ENCODE measurements at regions not wholly inside any gene's neighbourhood (a gene's known extent, or its start where the extent isn't known, plus 50 kb on each side); places are given as distances from the start of the nearest gene placed in this dataset.

GRCh38 chr7:12133865-12134264 lies 77.2 kb upstream of the TMEM106B start:
- peaks cover 3 to 5% (median 4%) of the 10 kb centered on the region in 3 donors for H3K27me3 Mint-ChIP-seq (ENCODE audit: low read depth in 3 of 3)
- DNase-seq, result no peak
- no peak overlapping the region for H3K4me3 Mint-ChIP-seq
- no peak overlapping the region for H3K27ac Mint-ChIP-seq
- peaks cover 11 to 18% of the 10 kb centered on the region in 2 donors for H3K4me1 Mint-ChIP-seq
- no peaks in the 10 kb centered on the region for H3K36me3 Mint-ChIP-seq
- peaks cover 0 to 8% (median 0%) of the 10 kb centered on the region in 6 donors for H3K9me3 Mint-ChIP-seq

DNA sequence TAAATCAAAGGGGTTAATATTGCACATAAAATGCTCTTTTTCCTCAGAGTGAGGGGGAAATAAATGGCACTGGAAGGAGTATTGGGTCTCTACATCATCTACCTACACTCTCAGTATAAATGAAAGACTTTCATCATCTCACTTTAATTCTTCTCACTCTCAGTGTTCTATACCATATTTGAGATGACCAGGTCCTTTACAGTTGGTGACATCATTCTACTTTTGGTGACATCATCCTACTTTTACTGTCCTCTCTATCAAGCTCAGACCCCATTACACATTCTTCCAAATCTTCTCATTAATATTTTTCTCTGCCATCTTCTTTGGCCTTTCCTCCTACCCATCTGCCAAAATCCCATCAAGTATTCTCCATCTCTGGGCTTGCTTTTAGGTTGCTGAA lies 74.6 kb upstream of the TMEM106B start:
- Mint-ChIP-seq H3K4me1 (peaks cover 2 to 7% of the 10 kb centered on the region in 2 donors), H3K36me3 (no peaks in the 10 kb centered on the region), H3K4me3 (no peak overlapping the region), H3K27me3 (ENCODE audit: low read depth in 3 of 3) (peaks cover 3 to 8% (median 5%) of the 10 kb centered on the region in 3 donors), H3K27ac (no peak overlapping the region), H3K9me3 (peaks cover 0 to 8% (median under 1%) of the 10 kb centered on the region in 6 donors)
- DNase-seq, result no peak

DNA sequence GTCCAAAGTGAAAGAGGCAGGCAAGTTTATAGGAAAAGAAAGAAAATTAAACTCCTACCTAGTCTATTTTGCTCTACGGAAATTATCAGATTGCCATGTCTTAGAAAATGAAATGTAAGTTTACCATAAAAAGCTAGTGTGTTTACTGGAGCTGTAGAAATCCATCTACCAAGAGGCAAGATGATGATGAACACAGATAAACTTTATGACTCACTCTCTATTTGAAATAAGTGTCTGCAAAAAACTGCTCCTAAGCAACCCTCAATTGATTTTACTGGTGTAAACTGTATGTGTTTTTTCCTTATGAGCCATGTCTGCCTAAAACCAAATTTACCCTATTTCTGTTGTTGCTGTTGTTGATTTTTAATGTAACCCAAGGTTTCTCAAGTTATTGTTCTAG lies 73.8 kb upstream of the TMEM106B start:
- H3K27ac Mint-ChIP-seq, result no peak overlapping the region
- no peaks in the 10 kb centered on the region for H3K36me3 Mint-ChIP-seq
- no peaks in the 10 kb centered on the region for H3K4me1 Mint-ChIP-seq
- H3K27me3 Mint-ChIP-seq (ENCODE audit: low read depth in 3 of 3), result peaks cover 6 to 8% (median 8%) of the 10 kb centered on the region in 3 donors
- no peak for DNase-seq
- peaks cover 0 to 9% (median 1%) of the 10 kb centered on the region in 6 donors for H3K9me3 Mint-ChIP-seq
- no peak overlapping the region for H3K4me3 Mint-ChIP-seq

- Mint-ChIP-seq H3K36me3 (no peaks in the 10 kb centered on the region), H3K27ac (no peak overlapping the region), H3K4me3 (no peak overlapping the region), H3K4me1 (no peaks in the 10 kb centered on the region), H3K27me3 (ENCODE audit: low read depth in 3 of 3) (peaks cover 6 to 11% (median 8%) of the 10 kb centered on the region in 3 donors), H3K9me3 (peaks cover 0 to 9% (median 2%) of the 10 kb centered on the region in 6 donors)
- no peak for DNase-seq
These were observed 72.7 kb upstream of the TMEM106B start for GRCh38 chr7:12138421-12138820.

DNA sequence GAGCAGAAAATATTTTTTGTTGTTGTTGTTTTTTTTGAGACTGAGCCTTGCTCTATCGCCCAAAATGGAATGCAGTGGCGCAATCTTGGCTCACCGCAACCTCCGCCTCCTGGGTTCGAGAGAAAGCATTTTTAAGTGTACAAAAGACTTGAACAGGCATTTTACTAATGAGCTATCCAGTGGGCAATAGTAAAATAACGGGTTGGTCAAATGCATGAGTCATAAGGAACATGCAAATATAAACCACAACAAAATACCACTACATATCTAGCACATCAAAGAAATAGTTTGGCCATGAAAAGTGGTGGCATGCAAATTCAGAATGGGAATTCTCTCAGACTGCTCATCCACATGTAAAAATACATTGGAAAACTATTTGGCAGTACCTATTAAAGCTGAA lies 71.7 kb upstream of the TMEM106B start:
- DNase-seq, result no peak
- no peak overlapping the region for H3K4me3 Mint-ChIP-seq
- H3K27ac Mint-ChIP-seq, result no peak overlapping the region
- H3K4me1 Mint-ChIP-seq, result no peaks in the 10 kb centered on the region
- H3K36me3 Mint-ChIP-seq, result no peaks in the 10 kb centered on the region
- H3K9me3 Mint-ChIP-seq, result peaks cover 0 to 13% (median 3%) of the 10 kb centered on the region in 6 donors
- H3K27me3 Mint-ChIP-seq (ENCODE audit: low read depth in 3 of 3), result peaks cover 6 to 11% (median 8%) of the 10 kb centered on the region in 3 donors

GRCh38 chr7:12146813-12147212 lies 64.3 kb upstream of the TMEM106B start:
- Mint-ChIP-seq H3K4me3 (no peak overlapping the region), H3K27ac (no peak overlapping the region), H3K27me3 (ENCODE audit: low read depth in 3 of 3) (peaks cover 0 to 5% (median 2%) of the 10 kb centered on the region in 3 donors), H3K4me1 (no peaks in the 10 kb centered on the region), H3K36me3 (no peaks in the 10 kb centered on the region), H3K9me3 (peaks cover 0 to 9% (median 2%) of the 10 kb centered on the region in 6 donors)
- no peak for DNase-seq

GRCh38 chr7:12152196-12152918 lies 58.7 kb upstream of the TMEM106B start:
- Mint-ChIP-seq H3K27ac (no peak overlapping the region), H3K27me3 (ENCODE audit: low read depth in 3 of 3) (peaks cover 0 to 11% (median 2%) of the 10 kb centered on the region in 3 donors), H3K4me3 (no peak overlapping the region), H3K4me1 (no peaks in the 10 kb centered on the region), H3K36me3 (no peaks in the 10 kb centered on the region), H3K9me3 (no peaks in the 10 kb centered on the region)
- no peak for DNase-seq

GRCh38 chr7:12154119-12154518 lies 57.0 kb upstream of the TMEM106B start:
- Mint-ChIP-seq H3K4me1 (no peaks in the 10 kb centered on the region), H3K27me3 (ENCODE audit: low read depth in 3 of 3) (peaks cover 0 to 12% (median 3%) of the 10 kb centered on the region in 3 donors), H3K36me3 (no peaks in the 10 kb centered on the region), H3K9me3 (no peaks in the 10 kb centered on the region), H3K27ac (no peak overlapping the region), H3K4me3 (no peak overlapping the region)
- DNase-seq, result no peak

DNA sequence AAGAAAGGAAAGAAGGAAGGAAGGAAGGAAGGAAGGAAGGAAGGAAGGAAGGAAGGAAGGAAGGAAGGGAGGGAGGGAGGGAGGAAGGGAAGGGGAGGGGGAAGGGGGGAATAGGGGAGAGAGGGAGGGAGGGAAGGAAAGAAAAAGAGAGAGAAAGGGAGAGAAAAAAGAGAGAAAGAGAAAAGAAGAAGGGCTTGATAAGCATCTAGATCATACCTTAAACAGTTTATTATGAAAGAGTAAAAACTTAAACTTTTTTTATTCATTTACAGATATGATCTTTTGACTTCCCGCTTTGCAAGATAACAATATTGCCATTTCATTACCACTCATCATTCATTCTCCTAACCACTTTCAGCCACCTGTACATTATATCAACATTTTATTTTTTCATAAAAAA lies 53.6 kb upstream of the TMEM106B start:
- no peaks in the 10 kb centered on the region for H3K9me3 Mint-ChIP-seq
- no peak overlapping the region for H3K4me3 Mint-ChIP-seq
- H3K4me1 Mint-ChIP-seq, result no peaks in the 10 kb centered on the region
- H3K27me3 Mint-ChIP-seq (ENCODE audit: low read depth in 3 of 3), result peaks cover 0 to 8% (median 3%) of the 10 kb centered on the region in 3 donors
- no peak for DNase-seq
- no peaks in the 10 kb centered on the region for H3K36me3 Mint-ChIP-seq
- peak overlapping the region in 1 of 6 donors; percentile 62 for H3K27ac Mint-ChIP-seq

DNA sequence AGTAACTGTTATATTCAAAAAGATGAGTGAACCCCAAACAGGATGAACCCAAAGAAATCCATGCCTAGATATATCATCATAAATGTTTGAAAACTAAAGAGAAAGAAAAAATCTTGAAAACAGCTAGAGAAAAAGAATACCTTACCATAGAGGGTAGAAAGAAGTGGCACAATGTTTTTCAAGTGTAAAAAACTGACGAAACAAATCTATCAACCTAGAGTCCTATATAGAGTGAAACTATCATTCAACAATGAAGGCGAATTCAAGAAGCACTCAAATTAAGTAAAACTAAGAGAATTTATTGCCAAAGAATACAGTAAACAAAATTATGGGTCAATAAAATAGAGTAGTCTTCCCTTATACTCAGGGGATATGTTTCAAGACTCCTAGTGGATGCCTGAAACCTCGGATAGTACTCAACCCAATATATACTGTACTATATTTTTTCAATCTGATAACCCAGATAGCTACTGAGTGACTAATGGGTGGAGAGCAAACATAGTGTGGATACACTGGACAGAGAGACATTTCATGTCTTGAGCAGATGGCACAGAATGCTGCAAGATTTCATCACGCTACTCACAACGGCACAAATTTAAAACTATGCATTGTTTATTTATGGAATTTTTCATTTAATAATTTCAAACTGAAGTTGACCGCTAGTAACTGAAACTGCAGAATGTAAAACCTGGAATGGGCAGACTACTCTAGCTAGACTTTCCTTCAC lies 52.6 kb upstream of the TMEM106B start:
- H3K27me3 Mint-ChIP-seq (ENCODE audit: low read depth in 3 of 3), result peaks cover 0 to 5% (median 3%) of the 10 kb centered on the region in 3 donors
- no peak overlapping the region for H3K27ac Mint-ChIP-seq
- no peaks in the 10 kb centered on the region for H3K36me3 Mint-ChIP-seq
- no peak for DNase-seq
- no peaks in the 10 kb centered on the region for H3K9me3 Mint-ChIP-seq
- H3K4me1 Mint-ChIP-seq, result no peaks in the 10 kb centered on the region
- no peak overlapping the region for H3K4me3 Mint-ChIP-seq

DNA sequence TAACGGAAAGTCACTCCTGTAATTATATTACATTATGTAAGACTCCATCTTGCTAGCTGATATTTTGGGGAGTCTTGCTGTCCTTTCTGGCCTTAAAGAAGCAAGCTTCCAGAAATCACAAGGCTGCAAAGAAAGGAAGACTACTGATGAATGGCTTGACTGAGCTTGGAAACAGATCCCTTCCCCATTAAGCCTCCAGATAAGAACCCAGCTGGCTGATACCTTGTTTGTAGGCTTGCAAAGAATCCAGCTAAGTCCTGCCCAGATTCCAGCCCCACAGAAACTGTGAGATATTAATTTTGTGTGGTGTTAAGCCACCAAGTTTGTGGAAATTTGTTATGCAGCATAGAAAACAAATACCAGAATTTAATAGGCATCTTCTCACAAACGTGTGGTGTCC lies 49.9 kb upstream of the TMEM106B start:
- no peak overlapping the region for H3K4me3 Mint-ChIP-seq
- no peaks in the 10 kb centered on the region for H3K4me1 Mint-ChIP-seq
- no peak for DNase-seq
- H3K27ac Mint-ChIP-seq, result no peak overlapping the region
- H3K27me3 Mint-ChIP-seq (ENCODE audit: low read depth in 3 of 3), result peaks cover 1 to 9% (median 3%) of the 10 kb centered on the region in 3 donors
- peaks cover 0 to 8% (median 0%) of the 10 kb centered on the region in 6 donors for H3K9me3 Mint-ChIP-seq
- H3K36me3 Mint-ChIP-seq, result no peaks in the 10 kb centered on the region
